Activated CD4-positive, alpha-beta memory T cell treated with anti-CD3 and anti-CD28 coated beads, Interleukin-2, amount 10 ng/mL, durations not matched to agents 7 days and 5 days (primary cell): ENCODE measurements at regions not wholly inside any gene's neighbourhood (a gene's known extent, or its start where the extent isn't known, plus 50 kb on each side); places are given as distances from the start of the nearest gene placed in this dataset.
"Not testable (repeated sequence)": the region's sequence is repeated elsewhere in the genome, so short reads cannot be mapped to it uniquely, and the experiment has no call there.

Experiments
- CTCF ChIA-PET: fragments of 350-600 bp; sonication (Branson Sonifier 250); formaldehyde crosslinking; loops from one replicate; lab custom pipeline; 2021; ENCODE audit warnings: antibody characterized with exemption, inconsistent platforms; lab: Charles Lee
- POLR2A ChIA-PET: fragments of 350-600 bp; sonication (Branson Sonifier 250); formaldehyde crosslinking; loops from one replicate; lab custom pipeline; 2021; ENCODE audit warnings: antibody characterized with exemption; lab: Charles Lee
- DNase-seq: peaks from one replicate; pipeline ENCODE4 v3.0.0-alpha.2; 2020
- H3K27ac Mint-ChIP-seq: one replicate; pipeline ENCODE4 v1.8.0; 2021; ENCODE audit warnings: mild to moderate bottlenecking, mixed read lengths
- H3K27me3 Mint-ChIP-seq: one replicate; pipeline ENCODE4 v1.8.0; 2021; ENCODE audit warnings: mixed read lengths
- H3K36me3 Mint-ChIP-seq: one replicate; pipeline ENCODE4 v1.8.0; 2021; ENCODE audit warnings: low read depth, mixed read lengths
- H3K4me1 Mint-ChIP-seq: one replicate; pipeline ENCODE4 v1.8.0; 2021; ENCODE audit warnings: mixed read lengths
- H3K4me3 Mint-ChIP-seq: one replicate; pipeline ENCODE4 v1.8.0; 2021; ENCODE audit warnings: mild to moderate bottlenecking, mixed read lengths
- H3K9me3 Mint-ChIP-seq: one replicate; pipeline ENCODE4 v1.8.0; 2021; ENCODE audit warnings: mixed read lengths

- no peaks in the 10 kb centered on the region for H3K9me3 Mint-ChIP-seq
Observed at GRCh38 chr3:98644168-98644567, 50.8 kb upstream of the CPOX start.

GRCh38 chr3:98645039-98645438, 51.6 kb upstream of the CPOX start:
- H3K36me3 Mint-ChIP-seq = no peaks in the 10 kb centered on the region
- CTCF ChIA-PET = no interaction called here
- POLR2A ChIA-PET = no interaction called here
- H3K27ac Mint-ChIP-seq = no peak overlapping the region
- no peaks in the 10 kb centered on the region for H3K4me1 Mint-ChIP-seq
- no peak for DNase-seq
- peaks cover 12% of the 10 kb centered on the region for H3K27me3 Mint-ChIP-seq
- H3K9me3 Mint-ChIP-seq = no peaks in the 10 kb centered on the region
- H3K4me3 Mint-ChIP-seq = no peak overlapping the region

More at GRCh38 chr3:98644168-98644567, 50.8 kb upstream of the CPOX start:
- Mint-ChIP-seq H3K27me3 (peaks cover 17% of the 10 kb centered on the region), H3K4me3 (no peak overlapping the region), H3K27ac (no peak overlapping the region), H3K4me1 (no peaks in the 10 kb centered on the region), H3K36me3 (no peaks in the 10 kb centered on the region)
- POLR2A ChIA-PET = no interaction called here
- no peak for DNase-seq
- CTCF ChIA-PET = no interaction called here

- Mint-ChIP-seq H3K4me3 (no peak overlapping the region), H3K4me1 (no peaks in the 10 kb centered on the region), H3K9me3 (no peaks in the 10 kb centered on the region), H3K36me3 (no peaks in the 10 kb centered on the region), H3K27ac (no peak overlapping the region), H3K27me3 (peaks cover 16% of the 10 kb centered on the region)
- DNase-seq = no peak
- CTCF ChIA-PET = no interaction called here
- POLR2A ChIA-PET = no interaction called here
Observed at GRCh38 chr3:98646680-98647079, 53.3 kb upstream of the CPOX start.

- no peaks in the 10 kb centered on the region for H3K36me3 Mint-ChIP-seq
- no peaks in the 10 kb centered on the region for H3K4me1 Mint-ChIP-seq
- H3K4me3 Mint-ChIP-seq = no peak overlapping the region
- CTCF ChIA-PET = no interaction called here
- H3K27me3 Mint-ChIP-seq = peaks cover 17% of the 10 kb centered on the region
- POLR2A ChIA-PET = no interaction called here
- no peaks in the 10 kb centered on the region for H3K9me3 Mint-ChIP-seq
- DNase-seq = no peak
- no peak overlapping the region for H3K27ac Mint-ChIP-seq
Observed at GRCh38 chr3:98647197-98647596, 53.8 kb upstream of the CPOX start.

- Mint-ChIP-seq H3K36me3 (no peaks in the 10 kb centered on the region), H3K27ac (no peak overlapping the region), H3K4me3 (no peak overlapping the region), H3K9me3 (no peaks in the 10 kb centered on the region), H3K4me1 (no peaks in the 10 kb centered on the region), H3K27me3 (peaks cover 17% of the 10 kb centered on the region)
- POLR2A ChIA-PET = no interaction called here
- CTCF ChIA-PET = no interaction called here
- DNase-seq = no peak
Observed at GRCh38 chr3:98650971-98651779, 57.8 kb upstream of the CPOX start.

GRCh38 chr3:98651780-98652077, 58.3 kb upstream of the CPOX start:
- no peak overlapping the region for H3K4me3 Mint-ChIP-seq
- H3K4me1 Mint-ChIP-seq = no peaks in the 10 kb centered on the region
- H3K27me3 Mint-ChIP-seq = peaks cover 17% of the 10 kb centered on the region
- H3K27ac Mint-ChIP-seq = no peak overlapping the region
- H3K36me3 Mint-ChIP-seq = no peaks in the 10 kb centered on the region
- POLR2A ChIA-PET = no interaction called here
- DNase-seq = no peak
- CTCF ChIA-PET = no interaction called here
- no peaks in the 10 kb centered on the region for H3K9me3 Mint-ChIP-seq

GRCh38 chr3:98655666-98656065, 62.3 kb upstream of the CPOX start:
- no peak overlapping the region for H3K4me3 Mint-ChIP-seq
- no peak for DNase-seq
- peaks cover 33% of the 10 kb centered on the region for H3K27me3 Mint-ChIP-seq
- H3K4me1 Mint-ChIP-seq = peaks cover 2% of the 10 kb centered on the region
- H3K27ac Mint-ChIP-seq = no peak overlapping the region
- no peaks in the 10 kb centered on the region for H3K36me3 Mint-ChIP-seq
- ChIA-PET POLR2A (no interaction called here), CTCF (no interaction called here)
- H3K9me3 Mint-ChIP-seq = no peaks in the 10 kb centered on the region

GRCh38 chr3:98657457-98657856, 64.0 kb upstream of the CPOX start:
- peak; percentile 51 for DNase-seq
- Mint-ChIP-seq H3K36me3 (no peaks in the 10 kb centered on the region), H3K27ac (no peak overlapping the region), H3K9me3 (no peaks in the 10 kb centered on the region), H3K27me3 (peaks cover 22% of the 10 kb centered on the region), H3K4me3 (no peak overlapping the region), H3K4me1 (peaks cover 2% of the 10 kb centered on the region)
- ChIA-PET CTCF (interaction anchor here (1.2 to 1.6 kb wide), 4 partner anchors 9 to 331 kb away, joined by 3 to 17 read pairs (median 4); no protein-coding TSS in a partner anchor), POLR2A (interaction anchor here (1.1 kb wide), 1 partner anchor 55 kb away, joined by 3 read pairs; no protein-coding TSS in a partner anchor)

GRCh38 chr3:98662699-98663098, 69.3 kb upstream of the CPOX start:
- H3K4me1 Mint-ChIP-seq = peaks cover under 1% of the 10 kb centered on the region
- no peaks in the 10 kb centered on the region for H3K36me3 Mint-ChIP-seq
- no peak overlapping the region for H3K4me3 Mint-ChIP-seq
- H3K27ac Mint-ChIP-seq = no peak overlapping the region
- POLR2A ChIA-PET = no interaction called here
- H3K9me3 Mint-ChIP-seq = no peaks in the 10 kb centered on the region
- peaks cover 19% of the 10 kb centered on the region for H3K27me3 Mint-ChIP-seq
- no peak for DNase-seq
- CTCF ChIA-PET = interaction anchor here (1.4 kb wide), 1 partner anchor 51 kb away, joined by 3 read pairs; no protein-coding TSS in a partner anchor

GRCh38 chr3:98670020-98670419, 76.6 kb upstream of the CPOX start:
- H3K9me3 Mint-ChIP-seq = no peaks in the 10 kb centered on the region
- CTCF ChIA-PET = no interaction called here
- H3K27me3 Mint-ChIP-seq = peaks cover 4% of the 10 kb centered on the region
- no peak overlapping the region for H3K4me3 Mint-ChIP-seq
- POLR2A ChIA-PET = no interaction called here
- no peak overlapping the region for H3K27ac Mint-ChIP-seq
- H3K4me1 Mint-ChIP-seq = no peaks in the 10 kb centered on the region
- no peak for DNase-seq
- H3K36me3 Mint-ChIP-seq = no peaks in the 10 kb centered on the region

- Mint-ChIP-seq H3K27ac (no peak overlapping the region), H3K36me3 (no peaks in the 10 kb centered on the region), H3K4me3 (no peak overlapping the region), H3K4me1 (no peaks in the 10 kb centered on the region), H3K27me3 (no peaks in the 10 kb centered on the region), H3K9me3 (no peaks in the 10 kb centered on the region)
- no peak for DNase-seq
- POLR2A ChIA-PET = no interaction called here
- CTCF ChIA-PET = no interaction called here
Observed at GRCh38 chr3:98679986-98680385, 83.2 kb upstream of the ST3GAL6 start.

GRCh38 chr3:98680723-98681122, 82.4 kb upstream of the ST3GAL6 start:
- CTCF ChIA-PET = no interaction called here
- Mint-ChIP-seq H3K36me3 (no peaks in the 10 kb centered on the region), H3K9me3 (no peaks in the 10 kb centered on the region), H3K4me1 (no peaks in the 10 kb centered on the region), H3K27me3 (no peaks in the 10 kb centered on the region), H3K4me3 (no peak overlapping the region), H3K27ac (no peak overlapping the region)
- no peak for DNase-seq
- POLR2A ChIA-PET = no interaction called here

GRCh38 chr3:98681486-98681885, 81.7 kb upstream of the ST3GAL6 start:
- Mint-ChIP-seq H3K27me3 (no peaks in the 10 kb centered on the region), H3K4me3 (no peak overlapping the region), H3K4me1 (no peaks in the 10 kb centered on the region), H3K27ac (no peak overlapping the region), H3K9me3 (no peaks in the 10 kb centered on the region), H3K36me3 (no peaks in the 10 kb centered on the region)
- ChIA-PET CTCF (no interaction called here), POLR2A (no interaction called here)
- DNase-seq = no peak

GRCh38 chr3:98682391-98682790, 80.7 kb upstream of the ST3GAL6 start:
- H3K27ac Mint-ChIP-seq, H3K4me1 Mint-ChIP-seq, POLR2A ChIA-PET, H3K9me3 Mint-ChIP-seq, H3K36me3 Mint-ChIP-seq, DNase-seq, H3K4me3 Mint-ChIP-seq, H3K27me3 Mint-ChIP-seq, CTCF ChIA-PET: not testable (repeated sequence)
